Posterior vena cava (tissue), 2 donors: ENCODE measurements at regions not wholly inside any gene's neighbourhood (a gene's known extent, or its start where the extent isn't known, plus 50 kb on each side); places are given as distances from the start of the nearest gene placed in this dataset.
"Not testable (repeated sequence)": the region's sequence is repeated elsewhere in the genome, so short reads cannot be mapped to it uniquely, and the experiment has no call there.

Source experiments
- DNase-seq: peaks from one replicate; pipeline ENCODE4 v3.0.0-alpha.2; 2020; ENCODE audit warnings: low spot score
- intact Hi-C, 2 donors: fragments of 100-400 bp; cut with DNase I; formaldehyde crosslinking; loops; one replicate each; pipeline versions ENCODE4 v1.14.1 to v1.14.2; 2022 to 2023
- donor health status: DM: yes; HTN: yes; CAD: no.
- donor health status: DM: yes; HTN: yes; CAD: no.

GRCh38 chrX:12026481-12026880 is 111.8 kb upstream of the FRMPD4 start:
- intact Hi-C loops, result no loop called here
- no peak for DNase-seq

- intact Hi-C loops, result no loop called here
- no peak for DNase-seq
Measured at GRCh38 chrX:12032082-12032481, 106.2 kb upstream of the FRMPD4 start.

GRCh38 chrX:12034741-12035140 is 103.5 kb upstream of the FRMPD4 start:
- DNase-seq, result no peak
- intact Hi-C loops, result no loop called here

GRCh38 chrX:12042615-12043014 is 95.7 kb upstream of the FRMPD4 start:
- no peak for DNase-seq

GRCh38 chrX:12052109-12052508 is 86.2 kb upstream of the FRMPD4 start:
- intact Hi-C loops, result no loop called here
- DNase-seq, result no peak

More at GRCh38 chrX:12042615-12043014, 95.7 kb upstream of the FRMPD4 start:
- intact Hi-C loops, result no loop called here

- no peak for DNase-seq
- intact Hi-C loops, result loop anchor here in 1 of 2 donors (2.0 kb wide), 1 partner anchor 75 kb away; no protein-coding TSS in a partner anchor
Measured at GRCh38 chrX:12058087-12058486, 80.2 kb upstream of the FRMPD4 start.

- no peak for DNase-seq
Measured at GRCh38 chrX:12060489-12061260, 77.6 kb upstream of the FRMPD4 start.

GRCh38 chrX:12065251-12065650 is 73.0 kb upstream of the FRMPD4 start:
- no peak for DNase-seq
- intact Hi-C loops, result no loop called here

More at GRCh38 chrX:12060489-12061260, 77.6 kb upstream of the FRMPD4 start:
- intact Hi-C loops, result no loop called here

GRCh38 chrX:12076046-12076445 is 62.2 kb upstream of the FRMPD4 start:
- intact Hi-C loops, result no loop called here
- no peak for DNase-seq

GRCh38 chrX:12080265-12080664 is 58.0 kb upstream of the FRMPD4 start:
- intact Hi-C loops, result no loop called here
- no peak for DNase-seq

- intact Hi-C loops, DNase-seq: not testable (repeated sequence)
Measured at GRCh38 chrX:12082959-12083358, 55.3 kb upstream of the FRMPD4 start.
